ENCODE measurements at regions not wholly inside any gene's neighbourhood (a gene's known extent, or its start where the extent isn't known, plus 50 kb on each side); places are given as distances from the start of the nearest gene placed in this dataset.
"Not testable (repeated sequence)": the region's sequence is repeated elsewhere in the genome, so short reads cannot be mapped to it uniquely, and the experiment has no call there.

DNA sequence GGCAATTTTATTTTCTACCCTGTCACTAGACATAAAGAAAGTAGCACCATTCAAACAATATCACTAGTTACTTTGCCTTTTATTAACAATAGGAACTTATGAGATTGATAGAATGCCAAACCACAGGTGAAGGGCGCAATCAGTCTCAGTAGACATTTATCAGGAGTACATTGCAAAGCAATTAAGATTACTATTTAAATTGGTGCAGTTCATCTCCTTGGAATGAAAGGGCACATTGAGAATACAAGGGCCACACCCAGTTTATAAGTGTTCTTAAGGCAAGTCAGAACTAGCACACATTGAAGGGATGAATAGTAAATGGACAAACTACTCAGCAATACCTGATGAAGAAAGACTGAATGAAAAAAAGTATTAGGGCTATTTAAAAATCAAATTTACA lies 601.4 kb downstream of the C12orf50 start:
- Histone ChIP-seq H3K79me2 (ENCODE audit: low read depth) (no peaks in the 10 kb centered on the region), H3F3A (ENCODE audit: low read depth) (no peaks in the 10 kb centered on the region), H2AFZ (replicated peaks) (no peak overlapping the region), H3K9ac (no peak overlapping the region), H3K4me1 (no peaks in the 10 kb centered on the region), H4K20me1 (ENCODE audit: low read depth) (no peaks in the 10 kb centered on the region), H3K27me3 (no peaks in the 10 kb centered on the region), H3K4me2 (no peak overlapping the region), H3K4me3 (no peak overlapping the region), H3K9me3 (ENCODE audit: low read depth) (no peaks in the 10 kb centered on the region), H3K36me3 (no peaks in the 10 kb centered on the region), H3K27ac (no peak overlapping the region)
- no peak overlapping the region for H3K4me3 Mint-ChIP-seq
- no peaks in the 10 kb centered on the region for H3K36me3 Mint-ChIP-seq
- no peak overlapping the region for H3K27ac Mint-ChIP-seq
- TF ChIP-seq EZH2phosphoT487 (IDR thresholded peaks at IDR 0.05): no peak
- no peak for TF ChIP-seq EZH2 (IDR thresholded peaks at IDR 0.05)
- TF ChIP-seq, protein P1, sequence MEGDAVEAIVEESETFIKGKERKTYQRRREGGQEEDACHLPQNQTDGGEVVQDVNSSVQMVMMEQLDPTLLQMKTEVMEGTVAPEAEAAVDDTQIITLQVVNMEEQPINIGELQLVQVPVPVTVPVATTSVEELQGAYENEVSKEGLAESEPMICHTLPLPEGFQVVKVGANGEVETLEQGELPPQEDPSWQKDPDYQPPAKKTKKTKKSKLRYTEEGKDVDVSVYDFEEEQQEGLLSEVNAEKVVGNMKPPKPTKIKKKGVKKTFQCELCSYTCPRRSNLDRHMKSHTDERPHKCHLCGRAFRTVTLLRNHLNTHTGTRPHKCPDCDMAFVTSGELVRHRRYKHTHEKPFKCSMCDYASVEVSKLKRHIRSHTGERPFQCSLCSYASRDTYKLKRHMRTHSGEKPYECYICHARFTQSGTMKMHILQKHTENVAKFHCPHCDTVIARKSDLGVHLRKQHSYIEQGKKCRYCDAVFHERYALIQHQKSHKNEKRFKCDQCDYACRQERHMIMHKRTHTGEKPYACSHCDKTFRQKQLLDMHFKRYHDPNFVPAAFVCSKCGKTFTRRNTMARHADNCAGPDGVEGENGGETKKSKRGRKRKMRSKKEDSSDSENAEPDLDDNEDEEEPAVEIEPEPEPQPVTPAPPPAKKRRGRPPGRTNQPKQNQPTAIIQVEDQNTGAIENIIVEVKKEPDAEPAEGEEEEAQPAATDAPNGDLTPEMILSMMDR (IDR thresholded peaks at IDR 0.05): no peak
- no peaks in the 10 kb centered on the region for H3K4me1 Mint-ChIP-seq
- no peak for DNase-seq (ENCODE audit: low spot score)
- peaks cover 7% of the 10 kb centered on the region for H3K9me3 Mint-ChIP-seq
- H3K27me3 Mint-ChIP-seq (ENCODE audit: insufficient read depth, low read depth): peaks cover 2% of the 10 kb centered on the region

DNA sequence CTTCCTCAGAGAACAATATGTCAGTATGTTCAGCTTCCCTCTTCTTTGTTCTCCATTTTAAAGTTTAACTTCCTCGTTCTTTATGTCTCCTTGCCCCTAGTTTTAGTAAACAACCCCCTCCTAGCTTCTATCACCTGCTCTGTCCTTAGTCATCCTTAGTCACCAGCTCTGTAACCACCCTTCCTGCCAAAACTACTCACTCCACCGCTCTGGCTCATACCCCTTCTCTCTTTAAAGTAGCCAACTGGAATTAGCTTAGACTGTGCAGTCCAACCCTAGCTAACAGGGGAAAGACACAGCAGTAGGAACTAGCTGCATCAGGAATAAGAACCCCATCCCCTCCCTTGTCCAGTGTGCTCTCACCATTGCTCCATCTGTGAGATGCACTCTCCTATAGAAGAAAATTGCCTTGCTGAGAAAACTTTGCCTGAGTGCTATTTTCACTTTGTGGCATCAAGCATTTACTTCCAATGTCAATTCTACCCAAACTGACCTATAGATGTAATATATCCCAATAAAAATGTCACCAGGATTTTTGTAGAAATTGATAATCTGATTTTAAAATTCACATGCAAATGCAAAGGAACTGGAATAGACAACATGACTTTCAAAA lies 603.2 kb downstream of the C12orf50 start:
- Histone ChIP-seq H3K9ac (no peak overlapping the region), H3F3A (ENCODE audit: low read depth) (no peaks in the 10 kb centered on the region), H3K79me2 (ENCODE audit: low read depth) (no peaks in the 10 kb centered on the region), H3K9me3 (ENCODE audit: low read depth) (no peaks in the 10 kb centered on the region), H2AFZ (replicated peaks) (no peak overlapping the region), H3K27ac (no peak overlapping the region), H3K4me3 (no peak overlapping the region), H3K4me2 (no peak overlapping the region), H3K27me3 (no peaks in the 10 kb centered on the region), H3K36me3 (no peaks in the 10 kb centered on the region), H3K4me1 (no peaks in the 10 kb centered on the region), H4K20me1 (ENCODE audit: low read depth) (no peaks in the 10 kb centered on the region)
- H3K9me3 Mint-ChIP-seq: peaks cover 7% of the 10 kb centered on the region
- no peaks in the 10 kb centered on the region for H3K27me3 Mint-ChIP-seq (ENCODE audit: insufficient read depth, low read depth)
- H3K4me3 Mint-ChIP-seq: no peak overlapping the region
- H3K4me1 Mint-ChIP-seq: no peaks in the 10 kb centered on the region
- no peak for TF ChIP-seq EZH2phosphoT487 (IDR thresholded peaks at IDR 0.05)
- TF ChIP-seq, protein P1 (IDR thresholded peaks at IDR 0.05): no peak
- TF ChIP-seq EZH2 (IDR thresholded peaks at IDR 0.05): no peak
- no peaks in the 10 kb centered on the region for H3K36me3 Mint-ChIP-seq
- no peak overlapping the region for H3K27ac Mint-ChIP-seq
- DNase-seq (ENCODE audit: low spot score): no peak

DNA sequence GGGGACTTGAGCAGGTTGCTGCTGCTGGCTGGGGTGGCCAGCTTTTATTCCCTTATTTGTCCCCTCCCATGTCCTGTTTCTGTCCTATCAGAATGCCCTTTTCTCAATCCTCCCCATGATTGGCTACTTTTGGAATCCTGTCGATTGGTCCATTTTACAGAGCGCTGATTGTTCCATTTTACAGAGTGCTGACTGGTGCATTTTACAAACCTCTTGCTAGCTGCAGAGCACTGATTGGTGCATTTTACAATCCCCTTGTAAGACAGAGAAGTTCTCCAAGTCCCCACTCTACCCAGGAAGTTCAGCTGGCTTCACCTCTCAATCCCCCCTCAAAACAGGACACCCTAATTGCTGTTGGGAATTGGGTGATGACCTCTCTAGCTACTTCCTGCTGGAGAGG lies 608.0 kb downstream of the C12orf50 start:
- H3K9me3 Mint-ChIP-seq, H3K4me1 Mint-ChIP-seq: not testable (repeated sequence)

DNA sequence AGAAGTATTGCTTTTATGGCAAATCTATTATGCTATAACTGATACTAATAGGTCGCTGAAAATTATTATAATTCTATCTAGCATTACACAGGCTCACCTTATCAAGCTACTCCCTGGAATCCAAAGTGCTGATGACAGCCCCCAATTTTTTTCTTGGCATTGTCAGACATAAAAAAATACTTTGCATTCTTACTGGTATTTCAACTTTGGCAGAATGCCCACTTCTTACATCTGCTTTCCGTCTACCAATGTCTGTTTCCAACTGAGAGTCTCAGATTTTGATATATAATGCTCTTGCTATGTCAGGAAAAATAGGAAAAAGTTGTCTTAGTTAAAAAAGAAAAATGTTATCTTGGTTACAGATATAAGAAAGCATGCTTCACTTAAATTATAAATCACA lies 615.4 kb downstream of the C12orf50 start:
- Histone ChIP-seq H3K9me3 (ENCODE audit: low read depth) (no peaks in the 10 kb centered on the region), H3K79me2 (ENCODE audit: low read depth) (no peaks in the 10 kb centered on the region), H3K4me1 (no peaks in the 10 kb centered on the region), H3K27me3 (no peaks in the 10 kb centered on the region), H3K4me3 (no peak overlapping the region), H3F3A (ENCODE audit: low read depth) (no peaks in the 10 kb centered on the region), H3K36me3 (no peaks in the 10 kb centered on the region), H3K9ac (no peak overlapping the region), H4K20me1 (ENCODE audit: low read depth) (no peaks in the 10 kb centered on the region), H3K4me2 (no peak overlapping the region), H3K27ac (no peak overlapping the region), H2AFZ (replicated peaks) (no peak overlapping the region)
- TF ChIP-seq EZH2 (IDR thresholded peaks at IDR 0.05) (no peak), EZH2phosphoT487 (IDR thresholded peaks at IDR 0.05) (no peak)
- TF ChIP-seq, protein P1 (IDR thresholded peaks at IDR 0.05): no peak
- peaks cover 2% of the 10 kb centered on the region for H3K27me3 Mint-ChIP-seq (ENCODE audit: insufficient read depth, low read depth)
- no peaks in the 10 kb centered on the region for H3K4me1 Mint-ChIP-seq
- DNase-seq (ENCODE audit: low spot score): no peak
- peaks cover 3% of the 10 kb centered on the region for H3K9me3 Mint-ChIP-seq
- no peaks in the 10 kb centered on the region for H3K36me3 Mint-ChIP-seq
- H3K27ac Mint-ChIP-seq: no peak overlapping the region
- H3K4me3 Mint-ChIP-seq: no peak overlapping the region

More for the DNA sequence above, 608.0 kb downstream of the C12orf50 start:
- H3K27me3 ChIP-seq; H3K27ac Mint-ChIP-seq; H3K79me2 ChIP-seq (ENCODE audit: low read depth); H3K4me3 ChIP-seq; H3K9ac ChIP-seq; H3K4me1 ChIP-seq; H3K27ac ChIP-seq; H3K4me3 Mint-ChIP-seq; DNase-seq (ENCODE audit: low spot score); H4K20me1 ChIP-seq (ENCODE audit: low read depth); H2AFZ ChIP-seq (replicated peaks); H3K36me3 ChIP-seq; H3K36me3 Mint-ChIP-seq; H3F3A ChIP-seq (ENCODE audit: low read depth); H3K9me3 ChIP-seq (ENCODE audit: low read depth); H3K27me3 Mint-ChIP-seq (ENCODE audit: insufficient read depth, low read depth); H3K4me2 ChIP-seq: not testable (repeated sequence)
